RWPE2 (cell line): ENCODE measurements at regions not wholly inside any gene's neighbourhood (a gene's known extent, or its start where the extent isn't known, plus 50 kb on each side); places are given as distances from the start of the nearest gene placed in this dataset.

Experiments
- ATAC-seq: fragments of 200-7000 bp; cut with Tn5 transposase; 3 replicates; pipeline ENCODE4 v1.9.1; 2021; ENCODE audit warnings: low read depth
- DNase-seq: peaks from one replicate; pipeline ENCODE4 v3.0.0-alpha.2; 2020; ENCODE audit warnings: low spot score
- H3K27ac ChIP-seq: fragments of 450-650 bp; 2 replicates; pipeline ENCODE4 v1.5.1; 2017; ENCODE audit warnings: mild to moderate bottlenecking; ENCODE audit not compliant: poor library complexity, severe bottlenecking
- H3K27me3 ChIP-seq: fragments of 250-450 bp; sonication (Bioruptor Pico); 2 replicates; pipeline ENCODE4 v1.5.1; 2021; ENCODE audit warnings: mild to moderate bottlenecking, moderate library complexity; ENCODE audit not compliant: insufficient read depth, poor library complexity, severe bottlenecking
- H3K36me3 ChIP-seq: fragments of 250-450 bp; sonication (Bioruptor Pico); 2 replicates; pipeline ENCODE4 v1.5.1; 2020; ENCODE audit warnings: low read depth, mild to moderate bottlenecking, moderate library complexity
- H3K4me1 ChIP-seq: fragments of 250-450 bp; sonication (Bioruptor Pico); 2 replicates; pipeline ENCODE4 v1.5.1; 2021; ENCODE audit warnings: mild to moderate bottlenecking, moderate library complexity; ENCODE audit not compliant: insufficient read depth, poor library complexity, severe bottlenecking
- H3K4me3 ChIP-seq: fragments of 250-450 bp; sonication (Bioruptor Pico); 2 replicates; pipeline ENCODE4 v1.5.1; 2021; ENCODE audit warnings: mild to moderate bottlenecking, moderate library complexity; ENCODE audit not compliant: severe bottlenecking
- H3K9me3 ChIP-seq: fragments of 250-450 bp; sonication (Bioruptor Pico); 2 replicates; pipeline ENCODE4 v1.5.1; 2021; ENCODE audit warnings: mild to moderate bottlenecking, moderate library complexity; ENCODE audit not compliant: severe bottlenecking
- TF ChIP-seq, protein P1 (sequence below): fragments of 450-650 bp; IDR thresholded peaks from one replicate; pipeline ENCODE4 v1.5.1; 2017; ENCODE audit warnings: mild to moderate bottlenecking, moderate library complexity; ENCODE audit not compliant: poor library complexity, severe bottlenecking

DNA sequence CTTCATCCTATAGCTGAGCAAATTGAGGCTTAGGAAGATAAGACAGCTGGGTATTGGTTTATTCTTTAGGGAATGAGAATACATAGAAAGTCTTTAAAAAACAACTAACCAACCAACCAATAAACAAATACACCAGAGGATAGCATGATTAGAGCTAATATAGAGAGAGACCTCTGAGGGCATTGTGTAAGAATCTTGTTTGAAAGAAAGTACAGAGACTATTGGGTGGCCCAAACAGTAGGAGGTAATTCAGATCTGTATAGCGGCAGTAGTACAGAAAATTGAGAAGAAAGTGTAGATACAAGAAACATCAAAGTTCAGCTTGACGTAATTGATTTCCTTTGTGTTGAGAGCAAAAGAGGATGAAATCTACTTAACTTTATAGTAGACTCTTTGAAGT lies 1951.0 kb upstream of the ADGRL3 start:
- ATAC-seq (no peak), DNase-seq (no peak)
- TF ChIP-seq, protein P1, sequence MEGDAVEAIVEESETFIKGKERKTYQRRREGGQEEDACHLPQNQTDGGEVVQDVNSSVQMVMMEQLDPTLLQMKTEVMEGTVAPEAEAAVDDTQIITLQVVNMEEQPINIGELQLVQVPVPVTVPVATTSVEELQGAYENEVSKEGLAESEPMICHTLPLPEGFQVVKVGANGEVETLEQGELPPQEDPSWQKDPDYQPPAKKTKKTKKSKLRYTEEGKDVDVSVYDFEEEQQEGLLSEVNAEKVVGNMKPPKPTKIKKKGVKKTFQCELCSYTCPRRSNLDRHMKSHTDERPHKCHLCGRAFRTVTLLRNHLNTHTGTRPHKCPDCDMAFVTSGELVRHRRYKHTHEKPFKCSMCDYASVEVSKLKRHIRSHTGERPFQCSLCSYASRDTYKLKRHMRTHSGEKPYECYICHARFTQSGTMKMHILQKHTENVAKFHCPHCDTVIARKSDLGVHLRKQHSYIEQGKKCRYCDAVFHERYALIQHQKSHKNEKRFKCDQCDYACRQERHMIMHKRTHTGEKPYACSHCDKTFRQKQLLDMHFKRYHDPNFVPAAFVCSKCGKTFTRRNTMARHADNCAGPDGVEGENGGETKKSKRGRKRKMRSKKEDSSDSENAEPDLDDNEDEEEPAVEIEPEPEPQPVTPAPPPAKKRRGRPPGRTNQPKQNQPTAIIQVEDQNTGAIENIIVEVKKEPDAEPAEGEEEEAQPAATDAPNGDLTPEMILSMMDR = no peak
- no peak overlapping the region for H3K27ac ChIP-seq
- no peaks in the 10 kb centered on the region for H3K36me3 ChIP-seq
- H3K4me1 ChIP-seq = no peaks in the 10 kb centered on the region
- peaks cover 3% of the 10 kb centered on the region for H3K27me3 ChIP-seq
- no peaks in the 10 kb centered on the region for H3K9me3 ChIP-seq
- no peak overlapping the region for H3K4me3 ChIP-seq

DNA sequence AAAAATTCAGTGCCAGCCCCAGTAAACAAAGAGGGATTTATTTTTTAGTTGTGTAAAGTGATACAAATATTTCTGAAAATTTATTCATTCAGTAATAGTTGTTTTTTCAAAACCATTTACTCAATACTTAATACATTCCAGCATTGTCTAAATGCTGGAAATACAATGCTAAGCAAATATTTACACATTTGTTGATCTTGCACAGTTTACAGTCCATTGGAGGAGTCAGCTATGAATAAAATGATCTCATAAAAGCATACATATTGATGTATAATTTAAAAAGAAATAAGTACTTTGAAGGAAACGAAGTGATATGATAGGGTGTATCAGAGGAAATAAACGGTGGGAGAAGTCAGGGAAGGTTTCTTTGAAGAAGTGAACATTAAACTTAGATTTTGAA lies 1942.1 kb upstream of the ADGRL3 start:
- no peaks in the 10 kb centered on the region for H3K36me3 ChIP-seq
- H3K27me3 ChIP-seq = no peaks in the 10 kb centered on the region
- H3K4me3 ChIP-seq = no peak overlapping the region
- H3K4me1 ChIP-seq = no peaks in the 10 kb centered on the region
- TF ChIP-seq, protein P1 = no peak
- ATAC-seq (no peak), DNase-seq (no peak)
- H3K27ac ChIP-seq = no peak overlapping the region
- no peaks in the 10 kb centered on the region for H3K9me3 ChIP-seq

DNA sequence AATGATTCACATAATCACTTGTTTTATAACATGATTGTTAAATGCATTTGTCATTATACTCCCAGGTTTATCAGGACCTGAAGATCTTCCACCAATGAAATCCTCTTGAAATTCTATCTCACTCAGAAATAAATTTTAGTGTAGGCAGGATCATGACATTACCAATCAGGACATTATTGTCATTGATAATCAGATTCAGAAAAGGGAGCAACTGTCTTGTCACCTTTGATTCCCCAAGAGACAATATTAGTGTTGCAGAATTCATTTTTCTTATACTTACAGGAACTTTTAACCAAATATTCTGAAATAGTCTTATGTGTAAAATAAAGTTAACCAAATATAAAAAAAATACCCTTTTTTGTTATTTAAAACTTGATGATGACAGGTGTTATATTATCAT lies 1892.5 kb upstream of the ADGRL3 start:
- no peaks in the 10 kb centered on the region for H3K4me1 ChIP-seq
- TF ChIP-seq, protein P1 = no peak
- no peak overlapping the region for H3K27ac ChIP-seq
- no peak overlapping the region for H3K4me3 ChIP-seq
- H3K36me3 ChIP-seq = no peaks in the 10 kb centered on the region
- no peak for DNase-seq
- H3K9me3 ChIP-seq = no peaks in the 10 kb centered on the region
- ATAC-seq = no peak
- no peaks in the 10 kb centered on the region for H3K27me3 ChIP-seq

DNA sequence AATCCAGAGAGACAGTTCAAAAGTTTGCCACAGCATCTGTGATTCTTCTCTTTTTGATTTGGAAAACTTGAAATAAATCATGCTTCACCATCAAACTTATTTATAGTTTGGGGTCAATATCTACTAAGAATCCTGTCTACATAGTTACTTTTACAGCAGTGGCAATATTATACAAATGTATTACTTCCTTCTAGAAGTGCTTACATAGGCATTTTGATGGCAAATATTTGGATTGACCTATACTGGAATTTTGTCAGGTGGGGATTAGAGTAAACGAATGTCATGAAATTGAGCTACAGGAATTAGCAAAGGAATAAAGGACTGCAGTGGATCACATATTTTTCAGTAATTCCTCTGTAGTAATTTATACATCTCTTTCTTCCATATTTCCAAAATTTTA lies 1885.5 kb upstream of the ADGRL3 start:
- Histone ChIP-seq H3K4me1 (no peaks in the 10 kb centered on the region), H3K9me3 (no peaks in the 10 kb centered on the region), H3K27ac (no peak overlapping the region), H3K36me3 (no peaks in the 10 kb centered on the region), H3K4me3 (no peak overlapping the region), H3K27me3 (no peaks in the 10 kb centered on the region)
- TF ChIP-seq, protein P1 = no peak
- ATAC-seq (no peak), DNase-seq (no peak)

DNA sequence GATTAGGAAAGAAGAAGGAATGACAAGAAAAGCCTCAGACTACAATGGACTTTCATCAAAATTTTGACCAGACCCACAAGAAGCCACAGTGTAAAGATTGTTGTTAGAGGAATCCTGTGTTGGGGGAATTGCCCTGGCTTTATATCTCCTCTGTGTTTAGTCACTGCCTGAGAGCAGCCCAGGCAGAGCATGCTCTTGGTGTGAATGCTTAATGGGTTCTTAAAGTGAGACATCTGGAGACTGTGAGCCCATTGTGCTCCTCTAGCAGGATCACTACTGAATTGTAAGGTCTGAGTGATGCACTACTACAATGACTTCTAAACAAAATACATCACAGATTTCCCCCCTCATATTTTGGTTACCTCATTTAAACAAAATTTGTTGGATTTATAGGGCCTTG lies 1860.5 kb upstream of the ADGRL3 start:
- Histone ChIP-seq H3K27me3 (no peaks in the 10 kb centered on the region), H3K4me1 (no peaks in the 10 kb centered on the region), H3K27ac (no peak overlapping the region), H3K9me3 (no peaks in the 10 kb centered on the region), H3K36me3 (no peaks in the 10 kb centered on the region), H3K4me3 (no peak overlapping the region)
- DNase-seq (no peak), ATAC-seq (no peak)
- TF ChIP-seq, protein P1 = no peak
